Epithelial cell of proximal tubule (primary cell): ENCODE measurements at regions not wholly inside any gene's neighbourhood (a gene's known extent, or its start where the extent isn't known, plus 50 kb on each side); places are given as distances from the start of the nearest gene placed in this dataset.

ENCODE experiments used
- DNase-seq: peaks from one replicate; pipeline ENCODE4 v3.0.0-alpha.2; 2011; ENCODE audit warnings: low read depth
- H3K4me3 ChIP-seq: 2 replicates; pipeline ENCODE4 v1.5.1; 2011; ENCODE audit warnings: low read depth, mild to moderate bottlenecking, low read length
- TF ChIP-seq, protein P1 (sequence below): conservative IDR thresholded peaks from 2 replicates; pipeline ENCODE4 v1.5.1; 2012; ENCODE audit warnings: low read depth, mild to moderate bottlenecking, low read length

DNA sequence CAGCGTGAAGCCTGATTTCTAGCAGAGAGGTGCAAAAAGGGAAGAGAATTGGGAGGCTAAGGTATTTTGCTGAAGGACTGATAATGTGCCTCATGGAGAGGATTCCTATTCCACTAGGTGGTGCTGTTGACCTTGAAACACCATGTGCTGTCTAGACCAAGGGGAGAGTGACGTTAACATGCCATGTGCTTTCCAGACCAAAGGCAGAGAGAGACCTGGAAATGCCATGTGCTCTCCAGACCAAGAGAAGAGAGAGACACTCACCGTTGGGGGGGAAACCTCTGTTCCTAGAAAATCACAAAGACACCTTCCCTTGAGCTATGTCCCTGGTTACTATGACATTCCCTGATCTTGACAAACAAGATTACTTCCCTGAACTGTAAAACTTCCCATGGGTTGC lies 286.0 kb upstream of the TUSC1 start:
- TF ChIP-seq, protein P1, sequence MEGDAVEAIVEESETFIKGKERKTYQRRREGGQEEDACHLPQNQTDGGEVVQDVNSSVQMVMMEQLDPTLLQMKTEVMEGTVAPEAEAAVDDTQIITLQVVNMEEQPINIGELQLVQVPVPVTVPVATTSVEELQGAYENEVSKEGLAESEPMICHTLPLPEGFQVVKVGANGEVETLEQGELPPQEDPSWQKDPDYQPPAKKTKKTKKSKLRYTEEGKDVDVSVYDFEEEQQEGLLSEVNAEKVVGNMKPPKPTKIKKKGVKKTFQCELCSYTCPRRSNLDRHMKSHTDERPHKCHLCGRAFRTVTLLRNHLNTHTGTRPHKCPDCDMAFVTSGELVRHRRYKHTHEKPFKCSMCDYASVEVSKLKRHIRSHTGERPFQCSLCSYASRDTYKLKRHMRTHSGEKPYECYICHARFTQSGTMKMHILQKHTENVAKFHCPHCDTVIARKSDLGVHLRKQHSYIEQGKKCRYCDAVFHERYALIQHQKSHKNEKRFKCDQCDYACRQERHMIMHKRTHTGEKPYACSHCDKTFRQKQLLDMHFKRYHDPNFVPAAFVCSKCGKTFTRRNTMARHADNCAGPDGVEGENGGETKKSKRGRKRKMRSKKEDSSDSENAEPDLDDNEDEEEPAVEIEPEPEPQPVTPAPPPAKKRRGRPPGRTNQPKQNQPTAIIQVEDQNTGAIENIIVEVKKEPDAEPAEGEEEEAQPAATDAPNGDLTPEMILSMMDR = peak; percentile 65
- H3K4me3 ChIP-seq = no peak overlapping the region
- peak; percentile 1 for DNase-seq

DNA sequence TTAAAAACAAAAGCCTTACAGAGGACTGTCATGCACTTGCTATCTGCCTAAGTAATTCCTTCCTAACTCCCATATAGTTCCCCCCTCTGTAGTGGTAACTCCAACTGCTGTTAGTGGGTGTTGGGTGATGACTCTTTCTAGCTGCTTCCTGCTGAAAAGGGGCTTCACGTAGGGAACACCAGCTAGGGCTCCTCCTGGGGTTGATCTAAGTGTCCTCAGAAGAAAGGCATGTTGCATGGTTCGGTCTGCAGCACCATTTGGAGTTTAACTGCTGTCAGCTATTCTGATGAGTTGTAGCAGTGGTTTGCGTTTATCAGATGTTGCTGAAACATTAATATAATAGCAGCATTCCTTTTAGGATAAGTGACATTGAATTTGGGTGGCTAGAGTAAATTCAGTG lies 281.9 kb upstream of the TUSC1 start:
- H3K4me3 ChIP-seq = no peak overlapping the region
- TF ChIP-seq, protein P1 = no peak
- no peak for DNase-seq

DNA sequence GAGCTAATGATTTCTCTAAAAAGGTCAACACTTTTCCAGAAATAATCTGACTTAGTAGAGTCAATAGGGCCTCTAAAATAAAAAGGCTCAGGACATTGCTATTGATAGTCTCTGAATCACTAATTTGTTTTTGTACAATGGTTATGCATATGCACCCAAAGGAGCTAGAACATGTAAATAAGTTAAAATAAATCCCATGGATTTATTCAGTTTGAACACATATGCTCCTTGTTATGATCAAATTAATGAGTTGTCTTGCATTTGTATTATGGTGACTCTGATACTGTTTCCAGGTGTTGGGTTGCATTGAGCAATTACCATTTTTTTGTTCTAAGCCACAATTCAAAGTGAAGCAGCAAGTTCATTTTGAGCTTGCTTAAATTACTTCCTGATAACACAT lies 276.0 kb upstream of the TUSC1 start:
- no peak for DNase-seq
- H3K4me3 ChIP-seq = no peak overlapping the region
- TF ChIP-seq, protein P1 = no peak

DNA sequence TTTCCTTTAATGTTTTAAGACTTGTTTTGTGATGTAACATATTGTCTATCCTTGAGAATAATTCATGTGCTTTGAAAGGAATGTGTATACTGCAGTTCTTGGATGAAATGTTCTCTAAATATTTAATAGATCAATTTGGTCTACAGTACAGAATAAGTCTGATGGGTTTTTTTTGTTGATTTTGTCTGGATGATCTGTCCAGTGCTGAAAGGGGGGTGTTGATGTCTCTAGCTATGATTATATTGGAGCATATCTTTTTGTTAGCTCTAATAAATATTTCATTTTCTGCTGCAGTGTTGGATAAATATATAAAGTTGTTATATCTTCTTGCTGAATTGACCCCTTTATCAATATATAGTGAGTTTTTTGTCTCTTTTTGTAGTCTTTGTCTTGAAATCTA lies 269.9 kb upstream of the TUSC1 start:
- no peak for DNase-seq
- no peak overlapping the region for H3K4me3 ChIP-seq
- TF ChIP-seq, protein P1 = no peak

DNA sequence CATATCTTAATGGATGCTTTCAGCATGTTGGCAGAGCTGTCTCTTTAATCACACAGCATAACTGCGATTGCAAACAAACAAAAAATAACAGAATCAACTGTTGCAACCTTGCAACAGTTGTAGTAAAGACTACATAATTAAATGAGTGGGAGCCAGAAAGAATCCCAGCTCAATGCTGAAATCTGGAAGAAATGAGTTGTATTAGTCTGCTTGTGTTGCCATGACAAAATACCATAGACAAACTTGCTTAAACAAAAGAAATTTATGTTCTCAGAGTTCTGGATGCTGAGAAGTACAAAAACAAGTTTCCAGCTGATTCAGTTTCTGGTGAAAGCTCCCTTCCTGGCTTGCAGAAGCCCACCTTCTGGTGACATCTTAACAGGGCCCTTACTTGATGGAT lies 260.9 kb upstream of the TUSC1 start:
- DNase-seq = no peak
- no peak overlapping the region for H3K4me3 ChIP-seq
- TF ChIP-seq, protein P1 = no peak

DNA sequence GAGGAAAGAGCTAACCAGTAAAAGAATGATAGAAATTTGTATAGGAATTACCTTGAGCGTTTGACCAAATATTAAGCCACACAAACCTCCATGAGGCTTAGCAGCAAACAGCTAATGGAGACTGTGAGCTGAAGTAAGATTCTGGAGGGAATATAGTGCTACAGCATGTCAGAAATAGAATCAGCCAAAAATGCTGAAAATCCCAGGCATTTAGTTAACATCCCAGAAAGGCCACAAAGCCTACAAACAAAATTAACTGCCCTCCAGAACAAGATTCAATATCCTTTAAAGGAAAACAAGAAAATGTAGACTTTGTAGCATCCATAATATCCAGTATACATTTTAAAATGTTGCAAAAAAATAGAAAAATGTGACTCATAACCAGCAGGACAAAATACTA lies 257.8 kb upstream of the TUSC1 start:
- no peak for DNase-seq
- TF ChIP-seq, protein P1 = no peak

DNA sequence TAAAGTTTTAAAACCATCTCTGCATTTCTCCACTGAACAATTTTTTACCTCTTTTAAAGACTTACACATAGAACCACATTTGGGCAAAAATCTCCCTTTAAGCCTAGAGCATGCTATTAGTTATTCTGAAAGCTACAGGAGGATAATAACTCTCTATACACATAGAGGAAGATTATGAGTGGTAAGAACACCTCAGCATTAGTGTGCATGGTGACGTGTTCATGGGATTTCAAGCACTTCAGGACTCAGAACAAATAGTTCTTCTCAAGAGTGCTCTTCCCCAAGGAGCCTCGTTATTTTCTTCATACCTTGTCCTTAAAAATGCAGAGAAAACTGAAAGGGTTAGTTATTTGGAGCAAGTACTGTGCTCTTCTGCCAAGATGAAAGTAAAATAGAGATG lies 256.9 kb upstream of the TUSC1 start:
- TF ChIP-seq, protein P1 = no peak
- no peak for DNase-seq

More for the DNA sequence above, 257.8 kb upstream of the TUSC1 start:
- H3K4me3 ChIP-seq = no peak overlapping the region

More for the DNA sequence above, 256.9 kb upstream of the TUSC1 start:
- H3K4me3 ChIP-seq = no peak overlapping the region
